Calu3 (cell line): ENCODE measurements at regions not wholly inside any gene's neighbourhood (a gene's known extent, or its start where the extent isn't known, plus 50 kb on each side); places are given as distances from the start of the nearest gene placed in this dataset.

Source experiments
- BruUV-seq: library from RNA; stranded (reverse); fragments of 400-500 nt; replicated peaks from 2 replicates; lab custom pipeline; 2021; lab: Mats Ljungman, UMichigan
- CTCF ChIA-PET: fragments of 300-600 bp; sonication (Branson Sonifier 250); formaldehyde crosslinking; loops from one replicate; lab custom pipeline; 2022; ENCODE audit warnings: antibody characterized with exemption; lab: Charles Lee
- DNase-seq: peaks from one replicate; pipeline ENCODE4 v3.0.0; 2022
- H3K27ac Mint-ChIP-seq: one replicate; pipeline ENCODE4 v1.8.0; 2022; ENCODE audit warnings: mixed read lengths; ENCODE audit not compliant: unreplicated experiment
- H3K27me3 Mint-ChIP-seq: one replicate; pipeline ENCODE4 v1.8.0; 2022; ENCODE audit warnings: mixed read lengths; ENCODE audit not compliant: unreplicated experiment
- H3K36me3 Mint-ChIP-seq: one replicate; pipeline ENCODE4 v1.8.0; 2022; ENCODE audit warnings: mild to moderate bottlenecking, moderate library complexity, mixed read lengths; ENCODE audit not compliant: insufficient read depth, unreplicated experiment
- H3K4me1 Mint-ChIP-seq: one replicate; pipeline ENCODE4 v1.8.0; 2022; ENCODE audit warnings: mild to moderate bottlenecking, low read depth, mixed read lengths; ENCODE audit not compliant: unreplicated experiment
- H3K4me3 Mint-ChIP-seq: one replicate; pipeline ENCODE4 v1.8.0; 2022; ENCODE audit warnings: mild to moderate bottlenecking, low read depth, moderate library complexity, mixed read lengths; ENCODE audit not compliant: unreplicated experiment
- H3K9me3 Mint-ChIP-seq: one replicate; pipeline ENCODE4 v1.8.0; 2022; ENCODE audit warnings: low read depth, mixed read lengths; ENCODE audit not compliant: unreplicated experiment
- CTCF ChIP-seq: fragments of 200-600 bp; IDR thresholded peaks from one replicate; pipeline ENCODE4 v1.8.0; 2022; ENCODE audit warnings: antibody characterized with exemption; ENCODE audit not compliant: unreplicated experiment
- intact Hi-C: fragments of 100-400 bp; cut with micrococcal nuclease; formaldehyde crosslinking; loops from one replicate; pipeline ENCODE4 v1.10.0; 2022; ENCODE audit not compliant: unreplicated experiment

GRCh38 chr11:134878785-134879184 lies 466.7 kb upstream of the B3GAT1 start:
- Mint-ChIP-seq H3K4me1 (no peaks in the 10 kb centered on the region), H3K36me3 (no peaks in the 10 kb centered on the region), H3K9me3 (peaks cover 12% of the 10 kb centered on the region), H3K4me3 (no peak overlapping the region), H3K27me3 (no peaks in the 10 kb centered on the region), H3K27ac (no peak overlapping the region)
- BruUV-seq, result no TSS peak
- no peak for DNase-seq
- CTCF ChIA-PET, result no interaction called here
- TF ChIP-seq CTCF, result no peak
- intact Hi-C loops, result no loop called here

GRCh38 chr11:134876226-134876625 lies 464.2 kb upstream of the B3GAT1 start:
- Mint-ChIP-seq H3K4me1 (no peaks in the 10 kb centered on the region), H3K27ac (no peak overlapping the region), H3K9me3 (peaks cover 7% of the 10 kb centered on the region), H3K27me3 (no peaks in the 10 kb centered on the region), H3K36me3 (no peaks in the 10 kb centered on the region), H3K4me3 (no peak overlapping the region)
- no peak for TF ChIP-seq CTCF
- no TSS peak for BruUV-seq
- intact Hi-C loops, result no loop called here
- CTCF ChIA-PET, result no interaction called here
- no peak for DNase-seq

GRCh38 chr11:134866981-134867675 lies 455.1 kb upstream of the B3GAT1 start:
- BruUV-seq, result no TSS peak
- intact Hi-C loops, result no loop called here

GRCh38 chr11:134866215-134866614 lies 454.2 kb upstream of the B3GAT1 start:
- H3K27ac Mint-ChIP-seq, result no peak overlapping the region
- DNase-seq, result no peak
- H3K27me3 Mint-ChIP-seq, result no peaks in the 10 kb centered on the region
- no peaks in the 10 kb centered on the region for H3K36me3 Mint-ChIP-seq
- H3K4me3 Mint-ChIP-seq, result no peak overlapping the region
- no peak for TF ChIP-seq CTCF
- H3K4me1 Mint-ChIP-seq, result no peaks in the 10 kb centered on the region
- CTCF ChIA-PET, result no interaction called here
- H3K9me3 Mint-ChIP-seq, result no peaks in the 10 kb centered on the region
- BruUV-seq, result no TSS peak
- intact Hi-C loops, result no loop called here

More at GRCh38 chr11:134866981-134867675, 455.1 kb upstream of the B3GAT1 start:
- H3K9me3 Mint-ChIP-seq, result no peaks in the 10 kb centered on the region
- no peak overlapping the region for H3K4me3 Mint-ChIP-seq
- no peak for TF ChIP-seq CTCF
- H3K36me3 Mint-ChIP-seq, result no peaks in the 10 kb centered on the region
- CTCF ChIA-PET, result no interaction called here
- H3K27ac Mint-ChIP-seq, result no peak overlapping the region
- no peaks in the 10 kb centered on the region for H3K27me3 Mint-ChIP-seq
- no peaks in the 10 kb centered on the region for H3K4me1 Mint-ChIP-seq
- DNase-seq, result no peak
